Stimulated activated CD8-positive, alpha-beta memory T cell treated with anti-CD3 and anti-CD28 coated beads, Interleukin-15, amount 100 ng/mL, for 1 hour (primary cell): ENCODE measurements at regions not wholly inside any gene's neighbourhood (a gene's known extent, or its start where the extent isn't known, plus 50 kb on each side); places are given as distances from the start of the nearest gene placed in this dataset.

Source experiments
- DNase-seq: peaks from one replicate; pipeline ENCODE4 v3.0.0-alpha.2; 2020; ENCODE audit warnings: low read depth

DNA sequence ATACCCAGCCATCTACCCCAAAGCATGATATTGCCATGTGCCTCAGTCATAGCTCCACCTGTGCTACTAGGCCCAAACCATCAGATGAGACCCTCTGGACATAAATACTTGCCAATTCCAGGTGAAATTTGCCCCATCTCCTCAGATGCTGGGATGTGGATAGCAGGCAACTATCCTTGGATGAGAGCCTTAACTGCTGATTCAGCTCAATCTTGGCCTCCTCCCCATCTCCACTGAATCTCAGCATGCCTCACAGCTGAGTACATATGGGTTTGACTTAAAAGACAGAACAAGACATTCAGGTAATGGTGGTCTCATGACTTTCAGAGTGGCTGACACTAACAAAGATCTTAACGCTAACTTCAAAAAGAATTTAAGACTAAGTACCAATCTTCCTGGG lies 50.8 kb upstream of the KLHL13 start:
- no peak for DNase-seq

DNA sequence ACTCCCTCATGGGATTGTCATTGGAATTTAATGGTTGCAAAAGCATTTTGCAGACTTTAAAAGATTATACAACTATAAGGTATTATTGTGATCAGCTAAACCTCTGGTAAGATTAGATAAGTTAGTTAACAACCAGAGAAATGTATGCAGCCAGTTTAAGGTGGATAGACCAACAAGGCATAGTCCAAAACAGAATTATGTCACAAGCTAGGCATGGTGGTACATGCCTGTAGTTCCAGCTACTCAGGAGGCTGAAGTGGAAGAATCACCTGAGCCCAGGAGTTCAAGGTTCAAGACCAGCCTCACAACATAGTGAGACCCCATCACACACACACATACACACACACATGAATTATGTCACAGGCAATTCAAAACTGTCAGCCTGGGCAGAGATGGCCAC lies 54.7 kb upstream of the KLHL13 start:
- DNase-seq, result no peak

- no peak for DNase-seq
Observed at GRCh38 chrX:118174516-118175098, 58.0 kb upstream of the KLHL13 start.

DNA sequence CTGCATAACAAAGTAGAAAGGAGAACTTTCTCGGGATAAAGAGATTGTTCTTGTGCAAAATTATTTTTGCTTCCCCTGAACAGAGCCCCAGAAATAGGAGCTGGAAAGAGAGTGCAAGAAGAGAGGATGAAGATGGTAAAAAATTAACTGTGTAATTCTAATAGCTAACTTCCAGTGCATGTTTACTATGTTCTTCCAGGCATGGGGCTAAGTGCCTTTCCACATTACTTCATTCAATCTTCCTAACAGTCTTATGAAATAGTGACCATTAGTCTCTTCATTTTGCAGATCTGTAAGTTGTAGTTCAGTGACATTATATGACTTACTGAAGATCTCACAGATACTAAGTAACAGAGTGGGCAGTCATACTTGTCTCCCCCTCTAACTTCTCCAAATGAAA lies 61.1 kb upstream of the KLHL13 start:
- DNase-seq, result no peak

DNA sequence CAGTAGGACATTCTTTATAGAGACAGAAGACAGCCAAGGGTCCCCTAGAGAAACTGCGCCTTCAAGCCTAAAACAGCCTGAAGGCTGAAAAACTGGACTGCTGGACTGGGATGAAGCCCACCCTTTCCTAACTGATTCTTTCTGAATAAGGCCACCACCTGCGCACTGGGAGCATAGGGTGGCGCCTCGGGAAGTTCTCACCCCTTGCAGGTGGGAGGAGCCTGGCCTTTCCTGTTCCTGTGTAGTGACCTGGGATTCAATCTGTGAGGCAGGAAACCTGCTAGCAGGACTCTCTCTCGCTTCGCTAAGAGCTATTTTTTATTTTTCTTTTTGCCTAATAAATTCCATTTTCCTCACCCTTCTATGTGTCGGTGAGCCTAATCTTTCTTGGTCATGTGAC lies 61.8 kb upstream of the KLHL13 start:
- no peak for DNase-seq

DNA sequence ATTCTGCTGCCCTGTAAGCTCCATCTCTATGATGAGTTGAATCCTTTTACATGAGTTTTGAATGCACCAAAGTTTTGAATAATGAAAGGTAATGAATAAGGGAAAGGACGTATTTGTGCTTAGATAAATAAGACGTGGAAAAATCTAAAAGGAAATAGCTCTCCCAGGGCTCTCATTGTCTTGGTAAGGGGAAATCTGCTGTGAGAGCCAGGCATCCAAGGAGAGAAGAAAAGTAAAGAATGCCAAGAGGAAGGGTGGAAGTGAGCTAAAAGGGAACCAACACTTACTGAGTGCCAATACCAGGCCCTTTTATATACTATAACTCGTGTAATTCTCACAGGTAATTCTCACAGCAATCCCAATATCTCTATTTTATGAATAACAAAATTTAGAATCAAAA lies 62.6 kb upstream of the KLHL13 start:
- no peak for DNase-seq

- DNase-seq, result no peak
Observed at GRCh38 chrX:118179718-118180117, 63.1 kb upstream of the KLHL13 start.

DNA sequence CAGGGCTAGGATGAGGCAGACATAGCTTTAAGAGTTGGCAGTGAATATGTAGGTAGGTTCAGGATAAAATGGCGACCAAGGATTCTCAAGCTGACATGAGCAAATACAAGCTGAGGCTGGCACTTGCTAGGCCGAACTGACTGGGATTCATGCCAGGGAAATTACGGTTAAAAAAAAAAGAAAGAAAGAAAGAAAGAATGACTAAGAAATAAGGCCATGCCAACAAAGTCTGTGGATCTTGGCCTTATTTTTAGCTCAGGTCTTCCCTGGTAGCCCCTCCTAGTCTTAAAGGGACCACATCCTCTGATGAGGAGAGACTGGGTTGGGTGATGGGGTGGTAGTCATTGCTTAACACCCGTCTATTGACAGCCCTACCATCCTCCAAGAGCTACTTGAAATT lies 64.4 kb upstream of the KLHL13 start:
- DNase-seq, result no peak

DNA sequence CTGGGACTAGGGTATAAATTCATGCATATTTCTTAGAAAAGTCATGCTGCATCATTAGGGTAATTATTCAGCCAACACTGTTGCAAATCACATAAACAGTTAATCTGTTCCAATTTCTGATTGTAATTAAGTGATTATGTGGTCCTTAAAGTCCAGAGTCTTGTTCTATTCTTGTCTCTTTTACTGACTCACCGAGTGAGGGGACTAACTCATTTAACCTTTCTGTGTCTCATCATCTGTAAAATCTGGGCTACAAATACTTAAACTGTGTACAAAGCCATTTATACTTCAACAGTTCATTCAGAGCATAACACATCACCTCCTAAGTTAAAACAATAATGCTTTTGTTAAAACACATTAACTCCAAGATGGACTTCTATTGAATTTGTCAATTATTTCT lies 65.4 kb upstream of the KLHL13 start:
- no peak for DNase-seq

DNA sequence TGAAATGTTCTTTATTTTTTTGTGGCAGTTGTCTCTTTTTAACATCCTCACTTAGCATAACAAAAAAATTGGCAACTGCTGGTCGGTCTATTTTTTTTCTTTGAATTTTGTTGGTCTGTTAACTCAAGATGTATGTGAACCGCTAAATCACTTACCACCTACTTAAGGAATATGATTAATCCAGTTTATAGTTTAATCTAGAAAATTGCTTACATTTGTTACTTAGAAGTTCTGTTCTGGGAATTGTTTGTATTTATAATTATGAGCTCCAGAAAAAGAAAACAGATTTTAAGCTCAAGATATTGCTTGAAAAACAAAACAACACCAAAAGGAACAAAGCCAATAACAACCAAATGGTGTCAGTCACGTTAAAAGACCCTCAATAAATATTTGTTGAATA lies 66.1 kb upstream of the KLHL13 start:
- DNase-seq, result no peak

DNA sequence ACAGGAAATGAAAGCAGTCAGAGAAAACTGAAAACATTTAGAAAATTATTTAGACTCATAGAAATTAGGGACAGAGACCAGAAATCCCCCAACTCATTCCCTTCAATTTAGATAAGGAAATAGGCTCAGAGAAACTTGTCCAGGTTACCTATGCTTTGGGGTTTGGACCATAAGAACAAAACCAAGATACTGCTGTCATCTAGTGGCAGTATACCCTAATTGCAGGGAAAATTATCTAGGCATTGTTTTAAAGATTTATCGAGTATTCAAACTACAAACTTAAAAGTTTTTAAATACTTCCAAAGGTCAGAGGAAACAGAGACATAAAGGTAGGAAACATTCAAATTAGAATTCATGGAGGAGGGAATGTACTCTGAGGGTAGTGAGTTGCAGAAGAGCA lies 67.0 kb upstream of the KLHL13 start:
- DNase-seq, result no peak

DNA sequence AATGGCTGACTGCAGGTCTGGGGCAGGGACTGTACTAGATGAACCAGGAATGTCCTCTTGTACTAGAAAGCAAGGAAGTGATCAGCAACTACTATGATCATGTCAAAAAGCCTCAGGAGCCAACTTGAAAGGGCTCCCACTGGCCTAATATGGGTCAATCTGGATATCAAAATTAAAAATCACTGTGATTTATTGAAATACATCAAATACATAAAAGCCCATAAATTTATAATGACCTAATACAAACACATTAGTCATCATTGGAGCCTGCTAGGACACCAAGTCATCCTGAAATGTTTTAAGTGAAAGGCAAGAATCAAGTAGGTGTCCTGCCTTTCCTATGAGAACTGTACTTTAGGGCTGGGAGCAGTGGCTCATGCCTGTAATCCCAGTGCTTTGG lies 70.5 kb upstream of the KLHL13 start:
- DNase-seq, result no peak

GRCh38 chrX:118189000-118189399 lies 72.4 kb upstream of the KLHL13 start:
- DNase-seq, result no peak

DNA sequence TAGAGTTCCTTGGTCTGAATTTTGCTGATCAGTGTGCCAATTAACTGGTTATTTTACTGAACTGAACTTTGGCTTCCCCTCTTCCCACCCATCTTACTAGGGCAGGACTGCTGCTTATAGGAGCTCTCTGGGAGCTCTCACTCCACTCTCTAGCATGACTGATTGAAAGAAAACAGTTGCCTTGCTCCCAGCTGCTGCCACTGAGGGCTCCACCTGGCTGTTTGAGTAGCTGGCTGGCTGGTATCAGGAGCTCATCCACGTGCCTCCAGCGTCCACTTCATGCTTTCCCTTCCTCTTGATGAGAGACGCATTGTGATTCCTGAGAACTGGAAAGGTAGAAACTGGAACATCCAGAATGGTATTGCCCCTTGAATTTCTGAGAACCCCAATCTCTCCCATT lies 73.0 kb upstream of the KLHL13 start:
- DNase-seq, result no peak

DNA sequence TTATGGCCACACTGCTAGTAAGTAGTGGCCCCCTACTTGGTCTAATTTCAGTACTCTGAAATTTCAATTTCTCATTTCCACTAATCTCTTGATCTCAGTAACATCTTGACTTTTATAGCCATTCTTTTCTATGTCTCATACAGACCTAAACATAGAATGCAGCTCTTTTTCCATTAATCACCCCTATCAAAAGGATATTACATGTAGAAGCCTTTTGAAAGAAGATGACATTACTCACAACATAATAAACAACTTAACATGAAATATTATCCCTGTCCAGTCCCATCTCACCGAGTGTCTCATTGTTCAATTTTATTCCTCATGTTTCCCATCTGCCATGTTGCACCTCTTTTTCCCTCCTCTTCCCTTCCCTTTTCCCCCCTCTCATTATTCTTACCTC lies 81.1 kb upstream of the KLHL13 start:
- DNase-seq, result no peak

GRCh38 chrX:118198577-118198976 lies 82.0 kb upstream of the KLHL13 start:
- no peak for DNase-seq

DNA sequence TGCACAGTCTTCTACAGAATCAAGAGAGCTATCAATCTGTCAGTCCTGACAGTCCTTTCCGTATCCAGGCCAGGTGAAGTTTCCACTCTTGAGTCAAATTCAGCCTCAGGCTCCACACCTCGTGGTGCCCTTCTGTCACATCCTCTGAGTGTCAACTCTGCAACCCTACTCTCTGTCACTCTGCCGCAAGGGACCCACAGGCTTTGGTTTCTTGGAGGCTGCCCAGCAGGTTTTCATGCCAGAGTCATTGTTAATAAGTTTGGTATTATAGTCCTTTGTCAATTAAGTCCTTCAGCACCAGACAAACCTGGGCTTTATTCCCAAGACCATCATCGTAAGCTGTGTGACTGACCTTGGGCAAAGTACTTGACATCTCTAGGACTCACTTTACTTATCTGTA lies 83.4 kb upstream of the KLHL13 start:
- DNase-seq, result no peak

DNA sequence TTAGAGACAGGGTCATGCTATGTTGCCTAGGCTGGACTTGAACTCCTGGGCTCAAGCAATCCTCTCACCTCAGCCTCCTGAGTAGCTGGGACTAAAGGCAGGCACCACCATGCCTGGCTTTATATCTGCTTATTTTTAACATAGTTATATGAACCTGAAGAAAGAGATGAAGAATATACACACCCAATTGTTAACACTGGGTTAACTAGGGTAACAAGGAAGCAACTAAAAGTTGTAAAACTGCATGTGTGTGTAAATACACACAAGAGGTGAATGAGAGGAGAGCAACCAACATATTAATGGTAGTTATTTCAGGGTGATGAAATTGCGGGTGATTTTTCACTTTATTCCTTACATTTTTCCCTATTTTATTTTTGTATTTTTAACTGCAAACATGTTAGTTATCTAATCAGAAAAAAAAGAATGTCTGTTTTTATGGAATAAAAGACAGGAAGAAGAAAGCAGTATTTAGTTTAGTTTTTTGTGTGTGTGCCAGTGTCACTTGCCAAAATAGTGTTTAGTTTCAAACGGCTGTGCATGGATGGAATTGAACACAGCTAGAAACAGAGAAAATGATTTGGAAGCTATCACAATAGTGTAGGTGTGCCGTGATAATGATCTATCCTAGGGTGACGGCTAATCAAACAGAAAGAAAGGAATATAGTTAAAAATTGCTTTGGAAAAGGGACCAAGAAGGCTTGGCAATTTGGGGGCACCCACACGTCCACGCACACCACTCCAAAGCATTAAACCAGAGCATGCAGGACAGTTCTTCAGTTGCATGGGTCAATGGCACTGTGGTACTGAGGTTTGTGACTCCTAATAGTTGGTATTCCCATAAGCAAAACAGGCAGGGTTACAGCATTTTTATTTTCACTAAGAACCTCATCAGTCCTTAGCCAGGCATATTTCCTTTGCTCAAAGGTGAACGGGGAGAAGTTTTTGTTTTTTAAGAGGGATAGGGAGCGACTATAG lies 89.1 kb upstream of the KLHL13 start:
- DNase-seq, result no peak

- DNase-seq, result no peak
Observed at GRCh38 chrX:118207831-118208453, 91.3 kb upstream of the KLHL13 start.

DNA sequence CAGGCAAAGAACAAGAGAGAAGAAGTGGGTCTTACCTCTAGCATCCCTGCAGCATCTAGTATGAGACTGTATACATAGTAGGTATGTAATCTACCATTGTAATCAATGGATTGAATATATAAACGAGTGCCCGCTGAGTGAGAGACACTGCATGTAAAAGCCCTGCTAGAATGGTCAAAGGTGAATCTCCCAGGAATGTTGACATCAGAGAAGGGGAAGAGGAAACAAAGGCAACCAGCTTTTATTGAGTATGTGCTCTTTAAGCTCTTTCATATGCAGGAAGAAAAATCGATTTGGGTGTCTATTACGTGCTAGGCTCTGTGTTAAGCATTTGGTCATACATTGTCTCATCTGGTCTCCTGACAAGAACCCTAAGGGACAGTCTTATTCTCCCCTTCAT lies 91.9 kb upstream of the KLHL13 start:
- no peak for DNase-seq

DNA sequence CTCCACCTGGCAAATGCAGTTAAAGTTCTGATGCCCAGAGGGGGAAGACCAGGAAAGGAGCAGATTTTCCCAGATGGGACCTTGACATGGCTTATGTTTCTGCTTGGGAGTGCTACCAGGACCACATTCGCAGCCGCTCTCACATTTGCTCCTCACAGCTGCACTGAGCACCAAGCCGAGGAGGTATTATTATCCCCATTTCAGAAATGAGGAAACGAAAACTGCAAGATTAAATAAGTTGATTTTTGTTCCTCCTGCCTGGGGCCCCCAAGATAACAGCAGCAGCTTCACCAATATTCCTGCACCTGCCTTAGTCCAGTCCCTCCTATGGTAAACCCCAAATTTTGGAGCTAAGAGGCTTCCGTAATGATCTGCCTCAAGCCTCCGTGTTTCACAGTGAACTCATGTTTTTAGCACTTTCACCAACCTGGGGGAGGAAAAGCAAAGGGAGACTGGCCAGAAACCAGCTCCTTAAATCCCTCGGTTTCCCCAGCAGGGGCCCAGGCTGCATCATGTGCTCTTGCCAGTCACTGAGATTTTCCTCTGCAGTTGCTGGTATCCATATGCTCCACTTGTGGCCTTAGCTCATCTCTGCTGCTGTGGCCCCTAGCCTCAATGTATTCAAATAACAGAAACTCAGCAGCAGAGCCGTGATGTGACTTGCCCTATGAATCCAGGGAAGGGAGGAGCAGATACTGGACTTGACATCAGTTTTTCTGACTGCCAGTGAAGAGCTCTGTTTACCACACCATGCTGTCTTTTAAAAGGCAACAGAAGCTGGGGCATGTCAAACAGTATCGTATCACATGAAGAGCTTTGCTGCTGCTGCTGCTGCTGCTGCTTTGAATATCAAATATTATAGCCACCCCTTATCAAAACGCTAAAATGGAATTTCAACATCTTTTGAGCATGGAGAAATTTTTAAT lies 95.5 kb upstream of the KLHL13 start:
- no peak for DNase-seq

- DNase-seq, result no peak
Observed at GRCh38 chrX:118212817-118213183, 96.2 kb upstream of the KLHL13 start.
